GM19324 (cell line): ENCODE measurements at regions not wholly inside any gene's neighbourhood (a gene's known extent, or its start where the extent isn't known, plus 50 kb on each side); places are given as distances from the start of the nearest gene placed in this dataset.

Experiments used
- ATAC-seq: cut with Tn5 transposase; IDR thresholded peaks from one replicate; pipeline ENCODE4 v1.9.1; 2021; ENCODE audit warnings: mild to moderate bottlenecking, moderate library complexity; ENCODE audit not compliant: unreplicated experiment, low FRiP score

- no peak for ATAC-seq
Observed at GRCh38 chr13:107102676-107103075, 534.7 kb upstream of the ARGLU1 start.

GRCh38 chr13:107099661-107100060 lies 531.7 kb upstream of the ARGLU1 start:
- ATAC-seq: no peak

- no peak for ATAC-seq
Observed at GRCh38 chr13:107097916-107098315, 530.0 kb upstream of the ARGLU1 start.

GRCh38 chr13:107095876-107096275 lies 527.9 kb upstream of the ARGLU1 start:
- no peak for ATAC-seq

- ATAC-seq: no peak
Observed at GRCh38 chr13:107091861-107092260, 523.9 kb upstream of the ARGLU1 start.

- ATAC-seq: no peak
Observed at GRCh38 chr13:107091428-107091827, 523.5 kb upstream of the ARGLU1 start.

GRCh38 chr13:107088061-107088460 lies 520.1 kb upstream of the ARGLU1 start:
- ATAC-seq: no peak

- ATAC-seq: no peak
Observed at GRCh38 chr13:107079423-107080049, 511.6 kb upstream of the ARGLU1 start.

- ATAC-seq: no peak
Observed at GRCh38 chr13:107078229-107078765, 510.4 kb upstream of the ARGLU1 start.

GRCh38 chr13:107076801-107077200 lies 508.9 kb upstream of the ARGLU1 start:
- ATAC-seq: no peak

- no peak for ATAC-seq
Observed at GRCh38 chr13:107075576-107075975, 507.6 kb upstream of the ARGLU1 start.

GRCh38 chr13:107070792-107071191 lies 502.9 kb upstream of the ARGLU1 start:
- no peak for ATAC-seq

GRCh38 chr13:107069108-107069776 lies 501.3 kb upstream of the ARGLU1 start:
- ATAC-seq: no peak

- no peak for ATAC-seq
Observed at GRCh38 chr13:107067381-107067780, 499.4 kb upstream of the ARGLU1 start.

- no peak for ATAC-seq
Observed at GRCh38 chr13:107066355-107066754, 498.4 kb upstream of the ARGLU1 start.

GRCh38 chr13:107065036-107065435 lies 497.1 kb upstream of the ARGLU1 start:
- ATAC-seq: no peak

- ATAC-seq: no peak
Observed at GRCh38 chr13:107057028-107057631, 489.2 kb upstream of the ARGLU1 start.

- no peak for ATAC-seq
Observed at GRCh38 chr13:107043021-107043956, 475.4 kb upstream of the ARGLU1 start.

- no peak for ATAC-seq
Observed at GRCh38 chr13:107035778-107036177, 467.8 kb upstream of the ARGLU1 start.

GRCh38 chr13:107035186-107035585 lies 467.2 kb upstream of the ARGLU1 start:
- ATAC-seq: no peak
